GM21447 (cell line): ENCODE measurements at regions not wholly inside any gene's neighbourhood (a gene's known extent, or its start where the extent isn't known, plus 50 kb on each side); places are given as distances from the start of the nearest gene placed in this dataset.
A peak's percentile ranks its signal among the peaks of the same experiment; 100 is the strongest.
"Not testable (repeated sequence)": the region's sequence is repeated elsewhere in the genome, so short reads cannot be mapped to it uniquely, and the experiment has no call there.

Experiments used
- ATAC-seq: cut with Tn5 transposase; IDR thresholded peaks from one replicate; pipeline ENCODE4 v1.9.1; 2021; ENCODE audit not compliant: unreplicated experiment

DNA sequence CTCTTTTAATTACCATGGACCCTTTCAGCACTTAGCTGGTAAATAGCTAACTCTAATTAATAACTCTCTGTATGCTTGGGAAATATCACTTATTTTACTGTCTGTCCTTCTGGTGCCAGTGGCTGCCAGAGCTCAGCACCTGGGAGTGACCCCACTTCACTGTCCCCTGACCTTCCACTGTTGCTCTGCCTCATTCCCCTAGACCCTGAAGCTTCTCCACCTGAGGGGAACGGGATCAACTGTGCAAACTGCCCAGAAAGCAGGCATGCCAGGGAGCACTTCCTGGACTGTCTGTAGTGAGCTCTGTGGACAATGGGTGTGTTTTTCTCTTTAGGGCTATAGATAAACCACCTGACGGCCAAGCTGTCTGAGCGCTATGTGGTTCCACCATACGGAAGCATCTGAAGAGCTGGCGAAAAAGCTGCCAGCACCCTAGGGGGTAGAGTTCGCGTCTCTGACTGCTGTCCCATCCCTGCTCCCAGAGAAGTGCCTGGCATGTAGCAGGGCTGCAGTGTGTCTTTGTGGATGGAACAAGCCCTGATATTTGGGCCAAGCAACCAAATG, 106.3 kb upstream of the FOXA2 start:
- no peak for ATAC-seq

DNA sequence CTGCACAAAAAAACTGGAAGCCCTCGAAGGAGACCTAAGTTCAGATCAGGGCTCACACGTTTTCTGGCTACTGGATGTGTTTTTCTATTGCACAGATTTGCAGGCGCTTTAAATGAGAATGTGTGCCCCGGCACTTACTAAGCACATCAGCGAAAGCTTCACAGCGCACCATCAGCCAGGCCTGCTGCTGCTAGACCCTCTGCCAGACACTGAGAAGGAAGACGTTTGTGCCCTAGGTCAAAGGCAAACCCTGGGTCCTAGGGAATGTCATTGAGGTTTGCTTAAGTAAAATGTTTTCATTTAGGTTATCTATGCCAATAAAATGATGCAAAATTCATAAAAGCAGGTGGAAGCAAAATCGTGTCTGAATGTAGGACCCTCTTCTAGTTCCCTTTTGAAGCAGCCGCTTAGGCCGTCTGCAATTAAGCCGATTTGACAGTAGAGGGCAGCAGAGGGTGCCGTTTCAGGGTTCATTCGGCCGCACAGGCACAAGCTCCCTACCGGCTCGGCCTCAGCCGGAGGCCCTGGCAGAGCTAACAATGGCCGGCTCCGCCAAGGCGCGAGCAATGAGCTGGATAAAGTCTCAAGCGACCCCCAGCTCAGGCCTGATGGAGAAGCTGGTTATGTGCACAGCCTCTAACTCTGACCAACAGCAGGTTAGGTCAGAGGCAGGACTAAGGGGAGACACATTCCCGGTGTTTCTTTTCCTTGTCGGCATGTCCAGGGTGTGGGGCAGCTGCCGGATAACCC, 107.2 kb upstream of the FOXA2 start:
- ATAC-seq, result peak; percentile 72

DNA sequence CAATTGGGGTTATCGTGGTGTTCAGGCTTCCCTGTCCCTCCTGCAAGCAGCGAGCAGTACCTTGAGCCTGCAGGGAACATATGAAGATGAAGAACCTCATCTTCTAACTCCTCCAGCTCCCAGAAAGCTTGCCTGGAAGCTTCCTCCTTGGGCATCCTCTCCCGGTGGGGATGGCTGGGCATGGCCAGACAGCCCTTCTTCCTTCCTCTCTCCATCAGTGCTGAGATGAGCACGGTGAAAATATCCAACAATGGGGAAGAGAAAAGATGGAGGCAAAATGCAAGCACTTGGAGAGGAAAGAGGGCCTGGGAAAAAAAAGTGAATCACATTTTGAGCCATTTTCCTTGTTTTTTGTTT, 107.7 kb upstream of the FOXA2 start:
- no peak for ATAC-seq

DNA sequence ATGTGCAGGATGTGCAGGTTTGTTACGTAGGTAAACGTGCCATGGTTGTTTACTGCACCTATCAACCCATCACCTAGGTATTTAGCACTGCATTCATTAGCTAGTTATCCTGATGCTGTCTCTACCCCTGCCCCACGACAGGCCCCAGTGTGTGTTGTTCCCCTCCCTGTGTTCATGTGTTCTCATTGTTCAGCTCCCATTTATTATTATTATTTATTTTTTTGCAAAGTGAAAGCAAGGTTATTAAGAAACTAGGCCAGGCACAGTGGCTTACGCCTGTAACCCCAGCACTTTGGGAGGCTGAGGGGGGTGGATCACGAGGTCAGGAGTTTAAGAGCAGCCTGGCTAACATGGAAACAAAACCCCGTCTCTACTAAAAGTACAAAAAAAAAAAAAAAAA, 108.2 kb upstream of the FOXA2 start:
- not testable (repeated sequence) for ATAC-seq

DNA sequence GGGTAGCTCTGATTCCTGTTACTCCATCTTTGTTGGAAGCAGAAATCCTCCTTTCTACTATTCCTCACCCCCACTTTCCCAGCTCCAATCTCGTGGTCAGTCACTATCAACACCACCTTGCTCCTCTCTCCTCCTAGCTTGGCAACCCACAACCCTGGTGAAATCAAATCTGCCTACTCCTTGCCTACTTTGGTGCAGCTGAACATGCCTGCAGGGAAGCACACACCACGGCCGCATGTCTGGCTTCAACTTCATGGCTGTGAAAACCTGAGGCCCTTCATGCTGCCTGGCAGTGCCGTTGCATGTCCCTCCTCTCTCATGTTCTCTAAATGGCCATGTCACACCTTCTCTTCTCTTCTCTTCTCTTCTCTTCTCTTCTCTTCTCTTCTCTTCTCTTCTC, 112.4 kb upstream of the FOXA2 start:
- ATAC-seq, result no peak

DNA sequence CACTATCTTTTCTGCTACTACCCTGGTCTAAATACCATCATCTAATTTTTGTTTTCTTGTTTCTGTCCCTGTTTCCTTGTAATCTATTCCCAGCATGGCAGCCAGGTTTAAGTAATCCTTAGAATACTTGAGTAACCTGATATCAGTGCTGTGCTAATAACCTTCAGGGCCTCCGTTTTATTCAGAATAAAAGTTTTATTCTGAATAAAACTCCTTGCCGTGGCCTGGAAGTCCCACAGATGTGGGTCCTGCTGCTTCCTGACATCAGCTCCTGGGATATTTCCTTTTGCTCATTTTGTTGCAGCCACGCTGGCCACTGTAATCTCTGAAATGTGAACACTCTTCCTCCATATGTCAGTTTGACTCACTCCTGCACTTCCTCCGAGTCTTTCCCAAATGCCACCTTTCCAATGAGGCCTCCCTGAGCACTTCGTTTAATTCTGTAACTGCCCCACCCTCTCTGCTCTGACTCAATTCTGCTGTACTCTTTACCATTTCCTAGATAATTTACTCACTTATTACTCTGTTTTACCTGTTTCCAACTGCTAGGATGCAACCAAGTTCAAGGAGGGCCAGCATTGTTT, 114.0 kb upstream of the FOXA2 start:
- no peak for ATAC-seq

DNA sequence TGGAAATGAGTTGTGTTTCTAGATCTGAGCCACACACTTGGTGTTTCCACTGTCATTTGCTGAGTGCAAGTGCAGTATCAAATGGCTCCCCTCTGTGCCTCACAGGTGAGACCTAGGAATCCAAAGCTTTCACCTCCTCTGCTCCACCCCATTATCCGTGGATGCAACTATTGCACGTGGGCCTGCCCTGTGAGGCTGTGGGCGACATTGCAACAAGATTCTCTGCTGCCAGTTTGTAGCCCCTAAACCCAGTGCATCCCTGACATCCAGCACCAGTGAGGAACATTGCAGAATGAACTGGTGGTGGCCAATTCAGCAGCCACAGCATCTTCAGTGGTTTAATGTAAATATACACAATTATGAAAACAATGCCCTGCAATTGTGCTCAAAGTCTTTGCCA, 115.0 kb upstream of the FOXA2 start:
- no peak for ATAC-seq

DNA sequence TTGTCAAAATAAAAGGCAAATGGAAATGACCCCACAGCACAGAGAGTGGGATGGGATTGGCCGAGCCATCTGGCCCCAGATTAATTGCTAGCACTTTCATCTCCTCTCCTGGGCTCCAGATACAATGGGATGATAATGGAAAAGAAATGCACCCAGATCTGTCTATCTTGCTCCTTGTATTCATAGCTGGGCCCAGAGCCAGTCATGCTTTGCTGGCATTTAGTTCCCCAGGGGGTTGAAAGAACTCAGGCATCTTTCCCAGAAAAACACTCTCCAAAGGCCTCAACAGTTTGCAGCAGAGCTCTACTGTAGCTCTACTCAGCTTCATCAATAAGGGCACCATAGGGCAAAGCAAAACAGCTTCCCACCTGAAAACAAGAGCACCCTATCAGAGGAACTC, 116.0 kb upstream of the FOXA2 start:
- no peak for ATAC-seq

DNA sequence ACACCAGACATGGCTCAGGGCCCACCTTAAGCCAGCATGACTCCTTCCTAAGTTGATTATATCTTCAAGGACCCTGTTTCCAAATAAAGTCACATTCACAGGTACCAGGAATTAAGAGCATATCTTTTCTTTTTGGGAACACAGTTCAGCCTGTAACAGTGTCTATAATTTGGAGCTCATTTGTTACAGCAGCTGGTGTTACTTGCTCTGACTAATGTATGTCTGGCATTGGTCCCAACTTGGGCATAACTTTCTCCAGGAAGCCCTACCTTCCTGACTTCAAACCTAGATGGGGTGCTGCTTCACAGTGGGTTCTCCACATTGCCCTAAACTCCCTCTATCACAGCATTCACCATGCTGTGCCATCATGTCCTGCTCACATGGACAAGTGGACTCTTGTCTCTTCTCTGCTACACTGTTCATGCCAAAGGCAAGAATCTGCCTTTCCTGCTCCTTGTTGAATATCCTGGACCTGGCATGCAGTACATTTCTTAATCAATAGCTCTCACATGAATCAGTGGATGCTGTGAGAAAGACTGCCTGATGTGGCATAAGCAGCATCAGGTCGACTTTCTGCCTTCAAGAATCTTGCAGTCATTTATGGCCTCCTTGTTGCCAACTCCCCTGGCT, 117.4 kb upstream of the FOXA2 start:
- no peak for ATAC-seq

DNA sequence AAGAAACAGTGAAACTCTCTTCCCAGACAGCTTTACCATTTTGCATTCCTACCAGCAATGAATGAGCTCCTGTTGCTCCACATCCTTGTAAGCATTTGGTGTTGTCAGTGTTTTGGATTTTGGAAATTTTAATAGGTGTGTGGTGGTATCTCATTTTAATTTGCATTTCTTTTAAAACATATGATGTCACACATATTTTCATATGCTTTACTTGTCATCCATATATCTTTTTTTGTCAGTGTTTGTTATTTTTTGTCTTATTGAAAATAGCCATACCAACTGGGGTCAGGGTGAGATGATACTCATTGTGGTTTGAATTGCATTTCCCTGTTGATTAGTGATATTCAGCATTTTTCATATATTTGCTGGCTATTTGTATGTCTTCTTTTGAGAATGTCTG, 119.5 kb upstream of the FOXA2 start:
- ATAC-seq, result no peak

DNA sequence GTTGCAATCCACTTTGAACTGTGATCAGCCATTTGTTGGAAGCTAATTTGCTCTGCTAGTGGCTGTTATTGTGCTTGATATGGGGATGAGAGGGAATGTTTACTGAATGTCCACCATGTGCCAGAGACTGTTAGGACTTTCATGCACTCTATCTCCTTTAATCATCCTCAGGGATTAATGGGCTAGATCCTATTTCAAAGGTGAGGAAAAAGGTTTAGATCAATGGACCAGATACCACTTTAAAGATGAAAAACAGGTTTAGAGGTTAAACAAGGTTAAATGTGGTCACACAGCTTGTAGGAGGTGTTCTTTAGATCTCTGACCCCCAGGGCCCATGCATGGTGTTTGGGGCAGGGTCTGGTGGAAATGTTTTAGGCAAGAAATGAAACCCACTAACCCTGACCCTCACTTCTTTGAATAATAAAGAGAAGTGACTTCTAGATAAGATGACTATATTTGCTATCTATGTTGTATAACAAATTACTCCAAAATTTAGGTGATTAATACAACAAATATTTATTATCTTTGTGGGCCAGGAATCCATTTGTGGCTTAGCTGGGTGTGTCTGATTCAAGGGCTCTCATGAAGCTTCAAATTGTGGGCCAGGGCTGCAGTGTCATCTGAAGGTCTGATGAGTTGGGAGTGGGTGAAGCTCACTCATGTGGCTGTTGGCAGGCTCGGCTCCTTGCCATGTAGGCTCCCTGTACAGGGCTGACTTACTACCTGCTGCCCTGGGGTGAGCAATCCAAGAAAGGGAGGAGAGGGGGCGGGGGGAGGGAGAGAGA, 127.8 kb upstream of the FOXA2 start:
- no peak for ATAC-seq

DNA sequence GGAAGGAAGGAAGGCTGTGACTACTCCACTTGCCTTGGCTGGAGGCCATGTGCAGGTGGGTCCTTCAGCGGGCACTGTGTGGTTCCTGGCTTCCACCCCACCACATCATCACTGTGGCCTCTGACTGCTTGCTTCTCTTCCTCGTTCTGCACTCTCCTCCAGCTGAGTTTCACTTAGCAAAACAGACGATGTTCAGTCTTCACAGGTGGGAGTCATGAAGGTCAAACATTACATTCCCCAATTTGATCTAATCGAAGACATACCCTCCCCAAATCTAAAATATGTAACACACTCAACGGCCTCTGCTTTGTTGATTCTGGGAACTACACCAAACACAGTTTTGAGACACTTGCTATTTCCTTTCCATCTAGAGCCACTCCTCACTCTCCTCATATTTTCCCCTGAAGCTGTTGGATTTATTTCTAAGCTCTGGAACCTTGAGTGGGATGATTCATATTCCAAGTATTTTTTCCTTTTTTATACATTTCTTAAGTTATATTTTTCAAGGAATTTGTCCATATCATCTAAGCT, 132.5 kb upstream of the FOXA2 start:
- ATAC-seq, result no peak

DNA sequence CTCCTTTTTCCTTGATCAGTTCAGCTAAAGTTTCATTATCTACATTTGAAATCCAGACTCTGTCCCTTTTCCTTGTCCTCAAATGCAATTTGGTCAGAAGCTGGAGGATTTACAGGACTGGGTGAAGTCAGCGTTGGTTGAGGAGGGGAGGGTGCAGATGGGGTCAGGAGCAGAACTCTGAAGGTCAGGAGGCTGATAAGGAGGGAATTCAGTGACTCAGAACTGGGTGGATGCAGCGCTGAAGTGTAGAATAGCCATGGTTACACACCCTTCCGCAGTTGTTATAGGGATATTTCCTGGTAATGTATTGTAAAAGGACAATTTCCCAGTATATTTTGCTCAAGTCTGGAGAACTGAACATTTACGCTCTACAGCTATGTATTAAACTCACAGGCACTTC, 133.1 kb upstream of the FOXA2 start:
- no peak for ATAC-seq

DNA sequence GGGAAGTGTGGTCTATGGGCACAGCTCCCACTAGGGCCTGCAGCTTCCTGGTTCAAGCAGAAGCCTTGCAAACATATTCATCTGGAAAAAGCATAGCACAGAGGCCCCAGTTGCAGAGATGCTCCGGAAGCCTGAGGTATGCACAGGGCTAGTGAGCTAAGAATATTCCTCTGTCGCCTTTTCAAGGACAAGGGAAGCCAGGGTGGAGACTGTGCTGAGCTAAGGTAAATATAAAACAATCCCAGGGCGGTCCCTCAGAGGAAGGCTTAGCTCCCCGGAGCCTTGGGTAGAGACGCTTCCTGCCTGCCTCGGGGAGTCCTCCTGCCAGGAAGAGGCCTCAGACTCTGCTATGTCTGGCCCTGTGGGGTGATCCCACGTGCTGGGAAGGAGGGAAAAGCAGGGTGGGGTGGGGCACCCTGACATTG, 134.8 kb upstream of the FOXA2 start:
- ATAC-seq, result no peak

DNA sequence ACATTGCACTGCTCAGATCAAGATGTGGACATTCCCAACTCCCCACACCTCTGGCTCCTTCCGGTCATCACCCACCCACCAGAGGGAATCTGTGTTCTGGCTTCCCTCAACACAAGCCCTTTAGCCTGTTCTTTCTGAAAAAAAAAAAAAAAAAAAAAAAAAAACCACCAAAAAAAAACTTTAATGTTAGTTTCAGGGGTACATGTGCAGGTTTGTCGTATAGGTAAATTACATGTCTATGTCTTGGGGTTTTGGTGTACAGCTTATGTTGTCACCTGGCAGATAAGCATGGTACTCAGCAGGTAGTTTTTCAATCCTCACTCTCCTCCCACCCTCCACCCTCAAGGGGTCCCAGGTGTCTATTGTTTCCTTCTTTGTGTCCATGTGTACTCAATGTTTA, 135.8 kb upstream of the FOXA2 start:
- ATAC-seq, result no peak

DNA sequence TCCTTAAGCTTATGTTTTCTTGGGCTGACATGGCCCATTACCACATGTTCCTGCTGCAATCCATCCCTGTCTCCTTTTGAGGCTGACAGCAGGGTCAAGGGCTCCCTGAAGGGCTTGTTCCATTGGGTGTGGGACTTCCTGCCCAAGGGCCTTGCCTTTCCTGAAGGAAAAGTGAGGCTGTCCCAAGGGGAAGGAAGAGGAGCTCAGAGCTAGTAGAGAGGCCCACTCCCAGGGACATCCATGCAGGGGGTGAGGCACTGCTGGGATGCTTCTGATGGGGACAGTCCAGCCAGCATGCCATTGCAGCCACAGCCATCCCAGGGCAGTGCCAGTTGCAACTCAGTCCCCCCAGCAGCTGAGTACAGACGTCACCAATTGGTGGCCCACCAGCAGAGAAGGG, 138.4 kb upstream of the FOXA2 start:
- ATAC-seq, result no peak

DNA sequence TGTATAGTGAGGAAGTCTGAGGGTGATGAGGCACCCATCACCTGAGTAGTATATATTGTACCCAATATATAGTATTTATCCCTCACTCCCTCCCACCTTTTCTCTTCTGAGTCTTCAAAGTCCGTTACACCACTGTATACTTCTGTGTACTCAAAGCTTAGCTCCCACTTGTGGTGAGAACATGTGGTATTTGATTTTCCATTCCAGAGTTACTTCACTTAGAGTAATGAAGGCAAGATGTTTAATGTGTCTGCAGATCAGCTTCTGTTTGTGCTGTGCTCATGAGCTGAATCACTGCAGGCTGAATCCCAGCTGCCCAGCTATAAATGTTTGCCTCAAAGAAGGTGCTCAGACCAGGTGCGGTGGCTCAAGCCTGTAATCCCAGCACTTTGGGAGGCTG, 139.3 kb upstream of the FOXA2 start:
- no peak for ATAC-seq

DNA sequence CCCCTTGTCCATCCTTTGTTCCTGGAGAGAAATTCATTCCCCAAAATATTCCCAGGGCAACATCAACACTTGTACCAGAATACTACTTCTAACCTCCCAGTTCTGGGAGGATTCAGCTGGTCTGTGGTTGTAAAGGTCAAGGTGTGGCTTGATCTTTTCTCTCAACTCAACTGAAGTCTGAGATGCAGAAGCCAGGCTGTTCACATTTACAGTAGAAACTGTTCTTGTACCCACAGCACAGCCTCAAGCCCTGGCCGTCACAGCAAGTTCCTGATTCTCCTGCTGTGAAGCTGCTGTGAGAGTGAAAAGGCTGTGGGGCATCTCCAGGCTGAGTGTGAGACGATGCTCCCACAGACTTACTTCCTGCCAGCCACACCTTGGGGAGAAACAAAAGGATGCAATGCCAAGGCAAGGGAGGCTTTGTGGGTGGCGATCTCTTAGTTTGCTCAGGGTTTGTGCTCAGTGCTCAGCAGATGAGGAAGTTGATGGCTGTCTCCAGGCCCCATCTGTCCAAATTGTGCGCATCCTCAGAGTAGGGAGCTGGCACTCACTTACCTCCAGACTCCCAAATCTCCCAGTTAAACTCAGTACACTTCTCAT, 143.9 kb upstream of the FOXA2 start:
- no peak for ATAC-seq

DNA sequence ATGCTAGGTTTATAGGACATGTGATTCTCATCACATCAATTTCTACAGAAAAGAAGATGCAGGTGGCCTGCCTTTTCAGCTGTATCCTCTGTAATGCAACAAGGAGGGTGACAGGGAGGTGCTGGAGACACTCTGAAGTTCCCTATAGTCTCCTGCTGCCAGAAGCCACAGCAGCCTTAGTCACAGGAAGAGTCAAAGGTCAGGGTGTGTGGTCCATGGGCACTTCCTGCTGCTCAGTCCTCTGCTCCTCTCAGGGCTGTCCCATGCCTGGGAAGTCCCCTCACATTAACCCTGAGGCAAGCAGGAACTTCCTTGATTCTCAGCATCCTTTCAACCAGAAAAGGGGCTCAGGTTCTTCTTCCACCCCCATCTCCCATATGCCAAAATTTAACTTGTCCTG, 144.8 kb upstream of the FOXA2 start:
- no peak for ATAC-seq

DNA sequence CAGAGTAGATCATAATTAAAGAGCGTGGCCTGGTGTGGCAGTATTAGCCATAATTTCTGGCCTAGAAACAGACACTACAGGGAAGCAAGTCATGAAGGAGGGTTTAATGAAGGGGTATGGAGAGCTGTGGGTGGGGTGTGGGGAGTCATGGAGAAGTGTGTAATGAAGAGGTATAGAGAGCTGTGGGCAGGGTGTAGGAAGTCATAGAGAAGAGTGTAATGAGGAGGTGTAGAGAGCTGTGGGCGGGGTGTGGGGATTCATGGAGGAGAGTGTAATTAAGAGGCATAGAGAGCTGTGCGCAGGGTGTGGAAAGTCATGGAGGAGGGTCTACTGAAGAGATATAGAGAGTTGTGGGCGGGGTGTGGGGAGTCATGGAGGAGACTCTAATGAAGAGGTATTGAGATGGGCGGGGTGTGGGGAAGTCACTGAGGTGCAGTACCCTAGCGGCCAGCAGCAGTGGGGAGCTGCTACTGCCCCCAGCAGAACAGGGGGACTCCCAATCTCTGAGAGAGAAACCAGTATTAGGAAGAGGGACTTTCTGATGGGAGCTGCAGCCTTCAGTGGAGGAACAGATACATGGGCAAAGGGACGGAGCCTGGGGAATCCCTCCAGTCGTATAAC, 145.4 kb upstream of the FOXA2 start:
- no peak for ATAC-seq
